RKO (cell line): ENCODE measurements at regions not wholly inside any gene's neighbourhood (a gene's known extent, or its start where the extent isn't known, plus 50 kb on each side); places are given as distances from the start of the nearest gene placed in this dataset.
"Not testable (repeated sequence)": the region's sequence is repeated elsewhere in the genome, so short reads cannot be mapped to it uniquely, and the experiment has no call there.

Experiments used
- DNase-seq: peaks from one replicate; pipeline ENCODE4 v3.0.0-alpha.2; 2016; ENCODE audit warnings: low spot score

GRCh38 chr3:35146256-35147035, 492.9 kb upstream of the ARPP21 start:
- not testable (repeated sequence) for DNase-seq

- DNase-seq: no peak
These were observed 455.2 kb upstream of the ARPP21 start for GRCh38 chr3:35183927-35184675.

DNA sequence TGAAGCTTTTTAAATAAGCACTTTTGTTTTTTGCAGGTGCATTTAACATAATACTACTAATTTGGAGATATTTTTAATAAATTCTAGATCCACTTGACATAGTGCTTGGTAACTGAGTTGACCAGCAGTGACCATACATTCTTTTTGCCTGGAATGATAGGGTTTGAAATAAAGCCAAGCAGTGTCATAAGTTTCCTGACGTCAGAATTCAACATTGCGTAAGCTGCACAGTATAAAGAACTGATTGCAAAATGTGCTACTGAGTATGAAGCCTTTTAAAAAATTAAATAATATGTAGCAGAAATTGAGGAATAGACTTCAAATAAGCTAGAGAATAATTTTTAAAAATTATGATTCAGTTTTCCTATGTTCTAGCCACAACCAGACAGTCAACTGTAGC, 454.6 kb upstream of the ARPP21 start:
- DNase-seq: no peak

DNA sequence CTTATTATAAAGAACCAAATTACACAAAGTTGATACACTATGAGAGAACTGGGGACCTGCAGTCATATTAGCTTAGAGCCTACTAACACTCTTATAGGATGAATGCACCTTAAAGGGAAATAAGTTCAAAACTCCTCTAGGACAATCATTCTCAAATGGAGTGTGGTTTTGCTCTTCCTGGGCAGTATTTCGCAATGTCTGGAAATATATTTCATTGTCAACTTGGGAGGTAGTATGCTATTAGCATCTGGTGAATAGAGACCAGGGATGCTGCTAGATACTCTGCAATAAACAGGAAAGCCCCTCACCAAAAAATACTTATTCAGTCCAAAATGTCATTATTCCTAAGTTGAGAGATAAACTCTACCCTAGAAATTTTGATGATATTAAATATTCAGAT, 451.4 kb upstream of the ARPP21 start:
- no peak for DNase-seq

- no peak for DNase-seq
These were observed 444.7 kb upstream of the ARPP21 start for GRCh38 chr3:35194666-35195065.

GRCh38 chr3:35198857-35199256, 440.5 kb upstream of the ARPP21 start:
- no peak for DNase-seq

GRCh38 chr3:35200056-35200455, 439.3 kb upstream of the ARPP21 start:
- DNase-seq: peak; percentile 40

DNA sequence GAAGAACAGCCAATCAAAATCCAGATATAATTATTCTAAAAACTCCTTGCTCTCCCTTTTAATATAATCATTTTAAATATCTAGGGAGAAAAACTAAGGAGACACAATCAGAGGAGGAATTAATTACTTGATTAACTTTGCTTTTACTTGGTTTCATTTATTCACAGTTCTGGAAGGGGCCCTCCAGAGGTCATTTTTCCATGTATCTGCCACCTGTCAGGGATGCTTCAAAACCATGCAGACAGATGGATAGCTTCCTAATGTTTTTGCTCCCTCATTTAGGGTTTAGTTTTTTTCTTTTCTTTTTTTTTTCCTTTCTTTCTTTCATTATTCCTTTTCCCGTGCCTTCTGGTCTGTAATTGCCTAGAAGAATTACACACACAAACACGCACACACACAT, 438.1 kb upstream of the ARPP21 start:
- DNase-seq: no peak

DNA sequence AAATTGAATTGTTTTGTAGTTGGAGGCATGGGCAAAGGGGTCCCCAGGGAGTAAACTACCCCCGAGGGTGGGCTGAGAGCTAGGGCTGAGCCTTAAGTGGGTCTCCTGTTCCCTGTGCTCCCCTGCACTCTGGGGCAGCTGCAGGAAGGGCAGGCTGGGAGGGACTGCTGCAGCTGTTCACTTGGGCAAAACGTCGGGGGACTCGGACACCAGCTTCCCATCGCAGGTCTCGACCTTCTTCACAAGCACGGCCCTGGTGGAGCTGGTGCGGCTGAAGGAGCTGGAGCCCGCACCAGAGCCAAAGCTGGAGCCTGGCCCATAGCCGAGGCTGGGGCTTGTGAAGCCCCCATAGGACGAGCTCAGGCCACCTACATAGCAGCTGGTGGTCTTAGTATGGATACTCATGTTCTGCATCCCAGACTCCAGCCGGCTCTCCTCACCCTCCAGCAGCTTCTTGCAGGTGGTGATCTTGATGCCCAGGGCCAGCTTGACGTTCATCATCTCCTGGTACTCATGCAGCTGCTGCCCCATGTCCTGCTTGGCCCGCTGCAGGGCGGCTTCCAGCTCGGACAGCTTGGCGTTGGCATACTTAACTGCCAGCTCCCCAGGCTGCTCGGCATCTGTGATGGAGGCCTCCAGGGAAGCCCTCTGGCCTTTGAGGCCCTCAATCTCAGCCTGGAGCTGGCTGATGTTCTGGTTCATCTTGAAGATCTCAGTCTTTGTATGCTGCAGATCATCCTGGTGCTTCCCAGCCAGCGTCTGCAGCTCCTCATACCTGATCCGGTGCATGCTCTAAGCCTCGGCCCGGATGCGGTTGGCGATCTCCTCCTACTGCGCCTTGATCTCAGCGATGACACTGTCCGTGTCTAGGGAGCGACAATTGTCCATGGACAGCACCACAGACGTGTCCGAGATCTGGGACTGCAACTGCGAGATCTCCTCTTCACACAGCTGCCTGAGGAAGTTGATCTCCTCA, 423.5 kb upstream of the ARPP21 start:
- DNase-seq: no peak

DNA sequence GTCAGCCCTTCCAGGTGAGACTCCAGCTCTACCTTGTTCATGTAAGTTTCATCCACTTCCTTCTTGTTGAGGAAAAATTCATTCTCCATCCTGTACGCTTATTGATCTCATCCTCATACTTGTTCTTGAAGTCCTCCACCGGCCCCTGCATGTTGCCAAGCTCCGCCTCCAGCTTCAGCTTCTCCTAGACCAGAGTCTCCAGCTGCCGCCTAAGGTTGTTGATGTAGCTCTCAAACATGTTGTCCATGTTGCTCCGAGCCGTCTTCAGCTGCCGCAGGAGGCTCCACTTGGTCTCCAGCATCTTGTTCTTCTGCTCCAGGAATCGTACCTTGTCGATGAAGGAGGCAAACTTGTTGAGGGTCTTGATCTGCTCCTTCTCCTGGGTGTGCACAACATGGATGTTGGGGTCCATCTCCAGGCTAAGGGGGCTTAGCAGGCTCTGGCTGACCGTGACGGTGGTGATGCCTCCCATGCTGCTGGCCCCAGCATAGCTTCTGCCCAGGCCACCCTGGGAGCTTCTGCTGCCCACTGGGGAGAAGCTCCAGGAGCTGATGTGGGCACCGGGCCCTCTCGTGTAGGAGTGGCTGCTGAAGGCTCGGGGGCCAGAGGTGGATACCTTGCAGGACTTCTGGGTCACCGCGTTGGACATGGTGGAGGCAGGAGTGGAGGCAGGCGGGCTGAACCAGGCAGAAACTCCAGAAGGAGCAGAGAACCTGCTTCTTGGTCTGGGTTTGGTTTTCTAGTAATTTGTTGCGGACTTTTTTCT, 422.6 kb upstream of the ARPP21 start:
- no peak for DNase-seq

DNA sequence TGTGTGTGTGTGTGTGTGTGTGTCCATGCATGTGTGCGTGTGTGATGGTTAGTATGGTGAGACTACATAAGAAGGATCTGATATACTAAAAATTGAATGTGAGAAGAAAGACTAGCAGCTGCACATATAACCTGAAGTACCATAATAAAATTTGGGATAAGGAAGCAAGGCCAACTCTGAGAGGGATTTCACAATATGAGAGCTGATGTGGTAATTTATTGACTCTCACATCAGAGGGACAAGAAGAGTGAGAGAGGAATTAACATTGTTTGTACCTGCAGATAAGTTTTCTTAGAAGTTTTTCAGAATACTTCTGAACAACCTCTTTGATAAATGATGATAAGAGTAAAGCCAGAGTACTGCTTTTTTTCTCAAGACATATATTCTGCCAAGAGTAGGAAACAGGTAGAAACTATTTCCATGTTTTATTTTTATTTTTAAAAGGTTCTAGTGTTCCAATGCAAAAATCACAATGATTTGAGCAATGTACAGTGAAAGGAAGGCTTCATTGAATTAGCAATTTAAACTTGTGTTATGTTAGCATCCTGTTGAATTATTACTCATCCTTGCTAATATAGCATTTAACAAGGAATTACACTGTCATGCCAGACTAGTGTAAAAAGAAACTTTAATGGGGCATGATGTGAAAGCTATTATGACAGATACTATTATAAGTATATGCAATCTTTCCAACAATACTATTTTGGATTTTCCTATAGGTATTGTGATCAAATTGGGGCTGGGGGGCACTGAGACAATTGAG, 415.5 kb upstream of the ARPP21 start:
- no peak for DNase-seq

DNA sequence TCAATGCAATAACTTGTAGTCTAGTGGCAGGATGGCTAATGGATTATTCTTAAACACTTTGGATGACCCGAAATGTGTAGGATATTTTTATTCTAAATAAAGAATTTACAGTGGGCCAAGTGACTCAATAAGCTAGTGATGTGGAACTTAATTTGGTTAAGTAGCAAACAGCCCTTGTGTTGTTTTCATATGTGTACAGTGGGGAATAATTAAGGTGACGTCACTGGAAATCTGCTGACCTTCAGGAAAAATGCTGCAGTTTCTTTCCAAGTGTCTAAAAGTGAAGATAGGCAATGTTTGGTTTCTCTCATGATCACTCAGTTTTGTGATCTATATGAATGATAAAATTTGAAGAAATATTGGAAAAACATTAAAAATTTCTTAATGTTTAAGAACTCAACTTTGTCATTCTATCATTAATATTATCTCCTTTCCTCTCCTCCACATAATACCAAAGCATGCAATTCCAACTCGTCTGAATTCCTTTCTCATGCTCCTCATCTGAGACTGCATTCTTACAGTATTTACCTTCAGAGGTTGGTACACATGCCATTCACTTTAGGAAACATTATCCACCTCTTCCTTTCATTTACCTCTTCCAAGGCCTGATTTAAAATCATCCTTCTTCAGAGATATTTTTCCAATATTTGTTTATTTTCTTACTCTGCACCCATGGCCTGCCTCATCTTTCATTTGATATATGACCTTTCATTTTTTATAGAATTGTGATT, 414.6 kb upstream of the ARPP21 start:
- DNase-seq: no peak

DNA sequence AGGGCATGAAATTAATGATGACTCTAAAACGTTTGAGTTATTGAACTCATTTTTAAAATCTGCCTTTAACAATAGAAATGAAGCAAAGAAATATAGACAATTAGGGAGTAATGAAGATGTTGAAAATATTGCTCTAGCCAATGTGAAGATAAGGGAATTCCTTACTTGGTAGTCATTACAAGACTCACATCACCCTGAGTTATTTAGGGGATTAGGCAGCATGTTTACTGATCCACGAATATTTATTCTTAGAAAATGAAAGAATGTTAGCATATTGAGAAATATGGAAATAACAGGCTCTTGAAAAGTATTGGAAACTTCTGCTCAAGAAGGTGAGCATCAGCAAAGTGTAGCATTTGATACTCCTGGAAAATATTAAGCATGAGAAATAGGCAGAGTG, 398.1 kb upstream of the ARPP21 start:
- no peak for DNase-seq

GRCh38 chr3:35254917-35255316, 384.4 kb upstream of the ARPP21 start:
- DNase-seq: no peak

- DNase-seq: no peak
These were observed 381.7 kb upstream of the ARPP21 start for GRCh38 chr3:35257641-35258040.

DNA sequence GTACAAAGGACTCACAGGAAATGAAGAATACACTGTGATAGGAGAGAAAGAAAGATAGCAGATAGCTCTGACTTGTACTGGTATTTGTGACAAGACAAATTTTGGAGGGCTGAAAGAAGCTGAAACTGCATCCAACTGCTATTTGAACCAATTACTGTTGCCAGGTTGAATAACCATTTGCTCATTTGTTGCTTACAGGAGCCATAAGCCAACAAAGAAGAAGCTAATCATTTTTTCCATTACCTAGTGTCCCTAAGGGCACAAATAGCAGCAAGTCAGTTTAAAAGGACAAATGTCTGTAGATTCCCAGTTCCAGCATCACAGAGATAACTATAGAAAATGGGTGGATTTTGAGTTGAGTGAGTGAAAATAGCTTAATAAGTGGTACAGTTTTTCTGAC, 376.9 kb upstream of the ARPP21 start:
- DNase-seq: no peak

DNA sequence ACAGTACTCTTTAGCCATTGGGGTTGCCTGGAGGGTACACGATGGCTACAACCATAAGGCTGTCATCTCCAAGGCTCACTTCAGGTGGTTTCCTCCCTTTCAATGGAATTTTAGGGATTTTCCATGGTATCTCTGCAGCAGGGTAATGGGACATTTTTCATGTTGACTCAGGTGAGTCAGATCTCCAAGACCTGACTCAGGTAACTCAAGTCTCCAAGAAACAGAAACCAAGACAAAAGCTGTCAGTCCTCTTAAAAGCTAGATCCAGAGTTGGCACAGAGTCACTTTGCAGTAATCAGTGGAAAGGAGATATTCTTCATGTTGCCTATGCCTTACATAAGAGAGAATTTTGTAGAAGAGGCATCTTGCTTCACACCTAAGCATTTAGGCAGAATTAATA, 375.8 kb upstream of the ARPP21 start:
- no peak for DNase-seq

- not testable (repeated sequence) for DNase-seq
These were observed 373.3 kb upstream of the ARPP21 start for GRCh38 chr3:35266065-35266464.

DNA sequence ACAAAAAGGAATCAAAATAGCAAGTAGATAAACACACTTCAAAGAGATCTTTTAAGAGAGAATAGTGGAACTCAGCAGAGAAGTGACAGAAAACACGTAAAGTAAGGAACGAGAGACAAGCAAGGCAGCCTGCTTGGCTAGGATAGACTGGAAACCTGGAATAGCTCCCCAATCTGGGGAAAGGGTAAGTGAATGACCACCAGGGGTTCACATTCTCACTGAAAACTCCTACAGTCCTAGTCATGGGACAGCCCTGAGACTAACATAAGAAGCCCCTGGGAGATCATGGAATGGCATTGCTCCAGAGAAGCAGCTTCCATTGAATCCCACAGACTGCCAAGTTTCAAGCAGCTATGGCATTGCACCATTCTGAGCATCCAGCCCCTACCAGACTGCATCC, 363.6 kb upstream of the ARPP21 start:
- DNase-seq: no peak

DNA sequence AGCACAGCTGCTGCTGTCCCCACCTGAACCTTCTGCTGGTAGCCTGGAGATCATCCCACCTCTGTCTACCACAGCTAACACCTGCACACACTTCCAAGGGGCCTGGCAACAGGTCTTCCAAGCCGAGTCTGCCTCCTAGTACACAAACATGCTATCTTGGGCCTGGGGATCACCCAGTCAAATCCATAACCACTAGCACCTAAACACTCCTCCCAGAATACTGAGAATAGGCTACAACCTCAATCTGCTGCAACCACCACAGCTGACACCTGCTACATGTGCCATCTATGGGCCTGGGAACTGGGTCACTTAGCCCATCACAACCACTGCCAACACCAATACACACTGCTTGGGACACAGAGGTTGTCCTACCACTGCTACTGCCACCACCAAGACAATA, 362.8 kb upstream of the ARPP21 start:
- DNase-seq: no peak
